ENCODE measurements at regions not wholly inside any gene's neighbourhood (a gene's known extent, or its start where the extent isn't known, plus 50 kb on each side); places are given as distances from the start of the nearest gene placed in this dataset.

DNA sequence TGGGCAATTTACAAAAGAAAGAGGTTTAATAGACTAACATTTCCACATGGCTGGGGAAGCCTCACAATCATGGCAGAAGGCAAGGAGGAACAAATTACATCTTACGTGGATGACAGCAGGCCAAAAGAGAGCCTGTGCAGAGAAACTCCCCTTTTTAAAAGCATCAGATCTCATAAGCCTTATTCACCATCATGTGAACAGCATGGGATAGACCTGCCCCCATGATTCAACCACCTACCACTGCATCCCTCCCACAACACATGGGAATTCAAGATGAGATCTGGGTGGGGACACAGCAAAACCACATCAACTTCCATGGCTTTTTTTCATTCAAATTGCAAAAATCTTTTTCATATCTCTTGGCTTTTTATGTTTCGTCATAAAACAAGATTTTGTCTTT lies 67.6 kb upstream of the GADL1 start:
- H3K9me3 Mint-ChIP-seq = peaks cover 9 to 16% of the 10 kb centered on the region in 2 experiments
- H3K36me3 Mint-ChIP-seq (ENCODE audit: insufficient read depth in 1 of 3, low read depth in 3 of 3) = peaks cover 4 to 10% (median 8%) of the 10 kb centered on the region in 3 experiments; a peak in 6 of 7 replicates
- Histone ChIP-seq H3K14ac (ENCODE audit: insufficient read depth, low read length) (no peak overlapping the region), H3K9ac (ENCODE audit: extremely low read depth, insufficient read length, low read length) (no peak overlapping the region), H4K91ac (ENCODE audit: insufficient read length, low read depth, low read length) (no peak overlapping the region), H2BK20ac (ENCODE audit: low read depth, low read length, poor library complexity, severe bottlenecking) (no peak overlapping the region), H4K20me1 (ENCODE audit: control insufficient read depth, insufficient read depth, insufficient read length) (no peaks in the 10 kb centered on the region), H3K23ac (ENCODE audit: insufficient read length, low read depth, low read length) (no peak overlapping the region), H3K4me2 (ENCODE audit: insufficient read depth, insufficient read length, low read length) (no peak overlapping the region), H3K27ac (ENCODE audit: insufficient read length, low read depth, low read length) (no peak overlapping the region), H2AK5ac (ENCODE audit: insufficient read length, low read length) (no peak overlapping the region), H3K56ac (ENCODE audit: insufficient read length, low read depth, low read length) (no peak overlapping the region), H2BK12ac (ENCODE audit: insufficient read length, low read depth, low read length) (no peak overlapping the region), H4K5ac (ENCODE audit: insufficient read length, low read depth, low read length) (no peak overlapping the region), H3K79me2 (ENCODE audit: insufficient read depth, low read length) (no peaks in the 10 kb centered on the region), H4K8ac (replicated peaks; ENCODE audit: insufficient read length, low read depth, low read length) (no peak overlapping the region), H2BK15ac (ENCODE audit: low read depth, low read length) (no peak overlapping the region), H3T11ph (ENCODE audit: low read length) (no peak overlapping the region), H3K9me3 (ENCODE audit: control insufficient read depth, low read depth, low read length) (no peaks in the 10 kb centered on the region), H2BK120ac (ENCODE audit: low read depth, low read length, poor library complexity, severe bottlenecking) (no peak overlapping the region), H3K4me1 (ENCODE audit: insufficient read depth, low read length) (no peaks in the 10 kb centered on the region), H3K18ac (ENCODE audit: insufficient read length, low read depth, low read length) (no peak overlapping the region), H2BK5ac (ENCODE audit: insufficient read length, low read length) (no peak overlapping the region), H3K79me1 (ENCODE audit: insufficient read depth, low read depth, low read length, poor library complexity, severe bottlenecking) (no peaks in the 10 kb centered on the region), H3K4ac (ENCODE audit: low read depth, low read length) (no peak overlapping the region), H3K23me2 (ENCODE audit: insufficient read length, low read depth, low read length, poor library complexity, severe bottlenecking) (no peaks in the 10 kb centered on the region), H3K27me3 (ENCODE audit: insufficient read depth, low read length) (no peaks in the 10 kb centered on the region), H2AFZ (ENCODE audit: low read length) (no peak overlapping the region)
- H3K27ac Mint-ChIP-seq = no peak overlapping the region
- DNase-seq = no peak
- TF ChIP-seq, protein P1, sequence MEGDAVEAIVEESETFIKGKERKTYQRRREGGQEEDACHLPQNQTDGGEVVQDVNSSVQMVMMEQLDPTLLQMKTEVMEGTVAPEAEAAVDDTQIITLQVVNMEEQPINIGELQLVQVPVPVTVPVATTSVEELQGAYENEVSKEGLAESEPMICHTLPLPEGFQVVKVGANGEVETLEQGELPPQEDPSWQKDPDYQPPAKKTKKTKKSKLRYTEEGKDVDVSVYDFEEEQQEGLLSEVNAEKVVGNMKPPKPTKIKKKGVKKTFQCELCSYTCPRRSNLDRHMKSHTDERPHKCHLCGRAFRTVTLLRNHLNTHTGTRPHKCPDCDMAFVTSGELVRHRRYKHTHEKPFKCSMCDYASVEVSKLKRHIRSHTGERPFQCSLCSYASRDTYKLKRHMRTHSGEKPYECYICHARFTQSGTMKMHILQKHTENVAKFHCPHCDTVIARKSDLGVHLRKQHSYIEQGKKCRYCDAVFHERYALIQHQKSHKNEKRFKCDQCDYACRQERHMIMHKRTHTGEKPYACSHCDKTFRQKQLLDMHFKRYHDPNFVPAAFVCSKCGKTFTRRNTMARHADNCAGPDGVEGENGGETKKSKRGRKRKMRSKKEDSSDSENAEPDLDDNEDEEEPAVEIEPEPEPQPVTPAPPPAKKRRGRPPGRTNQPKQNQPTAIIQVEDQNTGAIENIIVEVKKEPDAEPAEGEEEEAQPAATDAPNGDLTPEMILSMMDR (conservative IDR thresholded peaks at IDR 0.05) = no peak
- no peaks in the 10 kb centered on the region; the same call in 1 of the 2 replicates for H3K27me3 Mint-ChIP-seq (ENCODE audit: low read depth)
- H3K4me1 Mint-ChIP-seq = peaks cover 9% of the 10 kb centered on the region in 2 experiments
- H3K4me3 Mint-ChIP-seq = no peak overlapping the region
- WGBS (ENCODE audit: extremely low coverage, insufficient read length, low lambda C conversion rate) = no CpG with 5 or more reads among the region's 2 CpGs
